SK-N-SH treated with all-trans-retinoic acid at 6 μM for 48 hours (cell line): ENCODE measurements at regions not wholly inside any gene's neighbourhood (a gene's known extent, or its start where the extent isn't known, plus 50 kb on each side); places are given as distances from the start of the nearest gene placed in this dataset.

ENCODE experiments used
- ATAC-seq: fragments of 200-7000 bp; cut with Tn5 transposase; 3 replicates; pipeline ENCODE4 v1.9.1; 2020; ENCODE audit warnings: mild to moderate bottlenecking, moderate library complexity
- ARNTL ChIP-seq: fragments of 450-650 bp; formaldehyde crosslinking; IDR thresholded peaks from 2 replicates; pipeline ENCODE4 v1.5.0; 2020; ENCODE audit warnings: low read depth, mild to moderate bottlenecking, moderate library complexity, borderline replicate concordance
- BACH2 ChIP-seq: fragments of 250-450 bp; sonication (Bioruptor Pico); IDR thresholded peaks from 2 replicates; pipeline ENCODE4 v1.9.0; 2021; ENCODE audit warnings: mild to moderate bottlenecking, borderline replicate concordance
- CSRNP3 ChIP-seq: fragments of 250-450 bp; sonication (Bioruptor Pico); IDR thresholded peaks from 2 replicates; pipeline ENCODE4 v1.5.1; 2021; ENCODE audit warnings: mild to moderate bottlenecking, moderate library complexity
- ESRRG ChIP-seq: fragments of 250-450 bp; sonication (Bioruptor Pico); IDR thresholded peaks from 2 replicates; pipeline ENCODE4 v1.6.1; 2021; ENCODE audit warnings: mild to moderate bottlenecking
- GLIS3 ChIP-seq: fragments of 250-450 bp; sonication (Bioruptor Pico); IDR thresholded peaks from 2 replicates; pipeline ENCODE4 v1.5.0; 2020; ENCODE audit warnings: mild to moderate bottlenecking, moderate library complexity
- ISL1 ChIP-seq: fragments of 250-450 bp; sonication (Bioruptor Pico); IDR thresholded peaks from 2 replicates; pipeline ENCODE4 v2.1.2; 2022; ENCODE audit warnings: mild to moderate bottlenecking, moderate library complexity
- OSR1 ChIP-seq: fragments of 250-450 bp; sonication (Bioruptor Pico); IDR thresholded peaks from 2 replicates; pipeline ENCODE4 v1.8.0; 2022; ENCODE audit warnings: moderate library complexity, mild to moderate bottlenecking, inconsistent platforms
- PPARA ChIP-seq: fragments of 250-450 bp; sonication (Bioruptor Pico); IDR thresholded peaks from 2 replicates; pipeline ENCODE4 v1.5.0; 2020; ENCODE audit warnings: mild to moderate bottlenecking, borderline replicate concordance
- RARB ChIP-seq: fragments of 250-450 bp; sonication (Bioruptor Pico); IDR thresholded peaks from 2 replicates; pipeline ENCODE4 v1.8.0; 2021; ENCODE audit warnings: mild to moderate bottlenecking, moderate library complexity
- SNAI2 ChIP-seq: fragments of 250-450 bp; sonication (Bioruptor Pico); IDR thresholded peaks from 2 replicates; pipeline ENCODE4 v1.5.0; 2020; ENCODE audit warnings: mild to moderate bottlenecking, moderate library complexity
- TCF4 ChIP-seq: fragments of 250-450 bp; sonication (Bioruptor Pico); IDR thresholded peaks from 2 replicates; pipeline ENCODE4 v1.8.0; 2021; ENCODE audit warnings: mild to moderate bottlenecking, moderate library complexity, borderline replicate concordance
- TOX ChIP-seq: fragments of 250-450 bp; sonication (Bioruptor Pico); IDR thresholded peaks from 2 replicates; pipeline ENCODE4 v1.8.0; 2021; ENCODE audit warnings: mild to moderate bottlenecking, moderate library complexity, borderline replicate concordance
- ZC3H10 ChIP-seq: fragments of 250-450 bp; sonication (Bioruptor Pico); IDR thresholded peaks from 2 replicates; pipeline ENCODE4 v1.5.1; 2021; ENCODE audit warnings: mild to moderate bottlenecking, moderate library complexity
- ZFP3 ChIP-seq: fragments of 250-450 bp; sonication (Bioruptor Pico); IDR thresholded peaks from 2 replicates; pipeline ENCODE4 v1.5.0; 2020; ENCODE audit warnings: mild to moderate bottlenecking, moderate library complexity
- ZFP30 ChIP-seq: fragments of 450-650 bp; formaldehyde crosslinking; IDR thresholded peaks from 2 replicates; pipeline ENCODE4 v1.5.0; 2022; ENCODE audit warnings: mild to moderate bottlenecking, moderate library complexity
- ZNF565 ChIP-seq: fragments of 450-650 bp; formaldehyde crosslinking; conservative IDR thresholded peaks from 2 replicates; pipeline ENCODE4 v1.5.0; 2020; ENCODE audit warnings: low read depth, mild to moderate bottlenecking, moderate library complexity
- ZNF70 ChIP-seq: fragments of 450-650 bp; formaldehyde crosslinking; IDR thresholded peaks from 2 replicates; pipeline ENCODE4 v1.5.0; 2020; ENCODE audit warnings: mild to moderate bottlenecking, moderate library complexity
- ZNF8 ChIP-seq: fragments of 450-650 bp; formaldehyde crosslinking; IDR thresholded peaks from 2 replicates; pipeline ENCODE4 v1.5.0; 2020; ENCODE audit warnings: mild to moderate bottlenecking, moderate library complexity
- TF ChIP-seq, protein P1 (sequence below): fragments of 250-450 bp; sonication (Bioruptor Pico); IDR thresholded peaks from 2 replicates; pipeline ENCODE4 v1.8.0; 2021; ENCODE audit warnings: low read depth, mild to moderate bottlenecking, moderate library complexity, borderline replicate concordance
- TF ChIP-seq, protein P2 (sequence below): fragments of 250-450 bp; sonication (Bioruptor Pico); IDR thresholded peaks from 2 replicates; pipeline ENCODE4 v1.5.1; 2020; ENCODE audit warnings: low read depth, mild to moderate bottlenecking, moderate library complexity
- TF ChIP-seq, protein P3 (sequence below): fragments of 250-450 bp; sonication (Bioruptor Pico); IDR thresholded peaks from 2 replicates; pipeline ENCODE4 v1.8.0; 2020; ENCODE audit warnings: mild to moderate bottlenecking, moderate library complexity, borderline replicate concordance
- TF ChIP-seq, protein P4 (sequence below): fragments of 250-450 bp; sonication (Bioruptor Pico); IDR thresholded peaks from 2 replicates; pipeline ENCODE4 v1.5.0; 2020; ENCODE audit warnings: mild to moderate bottlenecking, moderate library complexity

GRCh38 chr13:88675347-88675996, 1004.3 kb downstream of the SLITRK5 start:
- TF ChIP-seq, protein P1, sequence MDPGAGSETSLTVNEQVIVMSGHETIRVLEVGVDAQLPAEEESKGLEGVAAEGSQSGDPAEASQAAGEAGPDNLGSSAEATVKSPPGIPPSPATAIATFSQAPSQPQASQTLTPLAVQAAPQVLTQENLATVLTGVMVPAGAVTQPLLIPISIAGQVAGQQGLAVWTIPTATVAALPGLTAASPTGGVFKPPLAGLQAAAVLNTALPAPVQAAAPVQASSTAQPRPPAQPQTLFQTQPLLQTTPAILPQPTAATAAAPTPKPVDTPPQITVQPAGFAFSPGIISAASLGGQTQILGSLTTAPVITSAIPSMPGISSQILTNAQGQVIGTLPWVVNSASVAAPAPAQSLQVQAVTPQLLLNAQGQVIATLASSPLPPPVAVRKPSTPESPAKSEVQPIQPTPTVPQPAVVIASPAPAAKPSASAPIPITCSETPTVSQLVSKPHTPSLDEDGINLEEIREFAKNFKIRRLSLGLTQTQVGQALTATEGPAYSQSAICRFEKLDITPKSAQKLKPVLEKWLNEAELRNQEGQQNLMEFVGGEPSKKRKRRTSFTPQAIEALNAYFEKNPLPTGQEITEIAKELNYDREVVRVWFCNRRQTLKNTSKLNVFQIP, result no peak
- TF ChIP-seq TCF4 (CRISPR knock-in tag) (no peak), ZFP3 (CRISPR knock-in tag) (no peak), ARNTL (CRISPR knock-in tag) (no peak), SNAI2 (CRISPR knock-in tag) (no peak), ZNF565 (CRISPR knock-in tag) (no peak), ISL1 (CRISPR knock-in tag) (no peak), OSR1 (CRISPR knock-in tag) (no peak), ZC3H10 (no peak), TOX (CRISPR knock-in tag) (no peak), PPARA (CRISPR knock-in tag) (no peak), ESRRG (CRISPR knock-in tag) (no peak), GLIS3 (CRISPR knock-in tag) (no peak), ZFP30 (CRISPR knock-in tag) (no peak), CSRNP3 (CRISPR knock-in tag) (no peak), ZNF70 (CRISPR knock-in tag) (no peak), BACH2 (CRISPR knock-in tag) (no peak)
- TF ChIP-seq, protein P2, sequence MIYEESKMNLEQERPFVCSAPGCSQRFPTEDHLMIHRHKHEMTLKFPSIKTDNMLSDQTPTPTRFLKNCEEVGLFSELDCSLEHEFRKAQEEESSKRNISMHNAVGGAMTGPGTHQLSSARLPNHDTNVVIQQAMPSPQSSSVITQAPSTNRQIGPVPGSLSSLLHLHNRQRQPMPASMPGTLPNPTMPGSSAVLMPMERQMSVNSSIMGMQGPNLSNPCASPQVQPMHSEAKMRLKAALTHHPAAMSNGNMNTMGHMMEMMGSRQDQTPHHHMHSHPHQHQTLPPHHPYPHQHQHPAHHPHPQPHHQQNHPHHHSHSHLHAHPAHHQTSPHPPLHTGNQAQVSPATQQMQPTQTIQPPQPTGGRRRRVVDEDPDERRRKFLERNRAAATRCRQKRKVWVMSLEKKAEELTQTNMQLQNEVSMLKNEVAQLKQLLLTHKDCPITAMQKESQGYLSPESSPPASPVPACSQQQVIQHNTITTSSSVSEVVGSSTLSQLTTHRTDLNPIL (CRISPR knock-in tag), result no peak
- TF ChIP-seq, protein P3, sequence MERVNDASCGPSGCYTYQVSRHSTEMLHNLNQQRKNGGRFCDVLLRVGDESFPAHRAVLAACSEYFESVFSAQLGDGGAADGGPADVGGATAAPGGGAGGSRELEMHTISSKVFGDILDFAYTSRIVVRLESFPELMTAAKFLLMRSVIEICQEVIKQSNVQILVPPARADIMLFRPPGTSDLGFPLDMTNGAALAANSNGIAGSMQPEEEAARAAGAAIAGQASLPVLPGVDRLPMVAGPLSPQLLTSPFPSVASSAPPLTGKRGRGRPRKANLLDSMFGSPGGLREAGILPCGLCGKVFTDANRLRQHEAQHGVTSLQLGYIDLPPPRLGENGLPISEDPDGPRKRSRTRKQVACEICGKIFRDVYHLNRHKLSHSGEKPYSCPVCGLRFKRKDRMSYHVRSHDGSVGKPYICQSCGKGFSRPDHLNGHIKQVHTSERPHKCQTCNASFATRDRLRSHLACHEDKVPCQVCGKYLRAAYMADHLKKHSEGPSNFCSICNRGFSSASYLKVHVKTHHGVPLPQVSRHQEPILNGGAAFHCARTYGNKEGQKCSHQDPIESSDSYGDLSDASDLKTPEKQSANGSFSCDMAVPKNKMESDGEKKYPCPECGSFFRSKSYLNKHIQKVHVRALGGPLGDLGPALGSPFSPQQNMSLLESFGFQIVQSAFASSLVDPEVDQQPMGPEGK (CRISPR knock-in tag), result no peak
- TF ChIP-seq, protein P4, sequence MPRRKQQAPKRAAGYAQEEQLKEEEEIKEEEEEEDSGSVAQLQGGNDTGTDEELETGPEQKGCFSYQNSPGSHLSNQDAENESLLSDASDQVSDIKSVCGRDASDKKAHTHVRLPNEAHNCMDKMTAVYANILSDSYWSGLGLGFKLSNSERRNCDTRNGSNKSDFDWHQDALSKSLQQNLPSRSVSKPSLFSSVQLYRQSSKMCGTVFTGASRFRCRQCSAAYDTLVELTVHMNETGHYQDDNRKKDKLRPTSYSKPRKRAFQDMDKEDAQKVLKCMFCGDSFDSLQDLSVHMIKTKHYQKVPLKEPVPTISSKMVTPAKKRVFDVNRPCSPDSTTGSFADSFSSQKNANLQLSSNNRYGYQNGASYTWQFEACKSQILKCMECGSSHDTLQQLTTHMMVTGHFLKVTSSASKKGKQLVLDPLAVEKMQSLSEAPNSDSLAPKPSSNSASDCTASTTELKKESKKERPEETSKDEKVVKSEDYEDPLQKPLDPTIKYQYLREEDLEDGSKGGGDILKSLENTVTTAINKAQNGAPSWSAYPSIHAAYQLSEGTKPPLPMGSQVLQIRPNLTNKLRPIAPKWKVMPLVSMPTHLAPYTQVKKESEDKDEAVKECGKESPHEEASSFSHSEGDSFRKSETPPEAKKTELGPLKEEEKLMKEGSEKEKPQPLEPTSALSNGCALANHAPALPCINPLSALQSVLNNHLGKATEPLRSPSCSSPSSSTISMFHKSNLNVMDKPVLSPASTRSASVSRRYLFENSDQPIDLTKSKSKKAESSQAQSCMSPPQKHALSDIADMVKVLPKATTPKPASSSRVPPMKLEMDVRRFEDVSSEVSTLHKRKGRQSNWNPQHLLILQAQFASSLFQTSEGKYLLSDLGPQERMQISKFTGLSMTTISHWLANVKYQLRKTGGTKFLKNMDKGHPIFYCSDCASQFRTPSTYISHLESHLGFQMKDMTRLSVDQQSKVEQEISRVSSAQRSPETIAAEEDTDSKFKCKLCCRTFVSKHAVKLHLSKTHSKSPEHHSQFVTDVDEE (CRISPR knock-in tag), result no peak
- no peak for ATAC-seq

- no peak for ATAC-seq
These were observed 1004.8 kb downstream of the SLITRK5 start for GRCh38 chr13:88676016-88676415.

GRCh38 chr13:88685459-88685858, 1014.3 kb downstream of the SLITRK5 start:
- TF ChIP-seq ZNF8 (CRISPR knock-in tag) (no peak), ZC3H10 (no peak), BACH2 (CRISPR knock-in tag) (no peak), ZNF70 (CRISPR knock-in tag) (no peak), ESRRG (CRISPR knock-in tag) (no peak)
- no peak for ATAC-seq

More at GRCh38 chr13:88676016-88676415, 1004.8 kb downstream of the SLITRK5 start:
- TF ChIP-seq GLIS3 (CRISPR knock-in tag) (no peak), PPARA (CRISPR knock-in tag) (no peak), RARB (CRISPR knock-in tag) (no peak)
- TF ChIP-seq, all 23 proteins: peak for 0
